H4 (cell line): ENCODE measurements at regions not wholly inside any gene's neighbourhood (a gene's known extent, or its start where the extent isn't known, plus 50 kb on each side); places are given as distances from the start of the nearest gene placed in this dataset.
"Not testable (repeated sequence)": the region's sequence is repeated elsewhere in the genome, so short reads cannot be mapped to it uniquely, and the experiment has no call there.

Experiments
- DNase-seq: peaks from one replicate; pipeline ENCODE4 v3.0.0-alpha.2; 2015; ENCODE audit warnings: low spot score

DNA sequence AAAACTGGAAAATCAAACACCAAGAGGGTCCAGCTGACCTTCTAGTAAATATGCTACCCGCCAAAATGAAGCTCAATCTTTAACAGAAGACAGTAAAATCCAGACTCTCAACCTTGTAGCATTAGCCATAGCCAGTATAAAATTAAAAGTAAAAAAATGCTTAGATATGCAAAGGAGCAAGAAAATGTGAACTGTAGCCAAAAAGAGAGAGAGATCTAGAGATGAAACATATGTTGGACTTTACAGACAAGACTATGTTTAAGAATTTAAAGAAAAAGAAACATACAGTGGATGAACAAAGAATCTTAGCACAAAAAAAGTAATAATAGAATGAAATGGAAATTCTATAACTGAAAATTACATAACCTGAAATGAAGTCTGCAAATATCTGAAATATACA is 344.5 kb downstream of the LRATD1 start:
- DNase-seq, result no peak

DNA sequence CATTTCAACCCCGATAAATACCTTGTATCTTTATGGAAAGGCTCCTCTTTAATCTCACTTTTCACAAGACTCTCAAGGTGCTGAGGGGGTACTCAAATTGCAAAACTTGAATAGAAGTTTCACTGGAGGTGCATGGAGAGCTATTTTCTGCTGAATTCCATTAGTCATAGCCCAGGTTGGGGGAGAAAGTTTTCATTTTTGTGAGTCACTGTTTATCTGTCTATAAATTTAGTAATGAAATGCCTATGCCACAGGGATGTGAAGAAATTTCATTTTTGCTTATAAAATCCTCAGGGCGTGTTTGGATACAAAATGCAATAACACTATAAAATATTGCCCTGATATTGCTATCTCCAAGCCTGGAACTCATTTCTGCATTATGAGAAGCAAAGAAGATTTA is 346.3 kb downstream of the LRATD1 start:
- DNase-seq, result no peak

DNA sequence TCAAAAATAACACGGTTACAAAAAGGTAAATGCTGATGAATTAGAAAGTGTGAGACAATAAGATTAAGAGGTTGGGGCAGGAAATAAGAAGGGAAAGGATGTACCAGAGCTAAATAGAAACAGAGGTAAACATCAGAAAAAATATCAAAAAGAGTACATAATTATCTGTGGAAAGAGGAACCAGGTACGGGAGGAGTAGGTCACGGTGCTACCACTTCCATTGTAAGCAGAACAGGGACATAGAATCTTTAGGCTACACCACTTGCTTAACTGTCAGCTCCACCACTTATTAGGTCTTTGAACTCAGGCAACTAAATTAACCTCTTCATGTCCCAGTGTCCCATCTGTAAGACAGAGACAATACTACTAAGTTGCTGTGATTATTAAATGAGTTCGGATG is 350.3 kb downstream of the LRATD1 start:
- no peak for DNase-seq

DNA sequence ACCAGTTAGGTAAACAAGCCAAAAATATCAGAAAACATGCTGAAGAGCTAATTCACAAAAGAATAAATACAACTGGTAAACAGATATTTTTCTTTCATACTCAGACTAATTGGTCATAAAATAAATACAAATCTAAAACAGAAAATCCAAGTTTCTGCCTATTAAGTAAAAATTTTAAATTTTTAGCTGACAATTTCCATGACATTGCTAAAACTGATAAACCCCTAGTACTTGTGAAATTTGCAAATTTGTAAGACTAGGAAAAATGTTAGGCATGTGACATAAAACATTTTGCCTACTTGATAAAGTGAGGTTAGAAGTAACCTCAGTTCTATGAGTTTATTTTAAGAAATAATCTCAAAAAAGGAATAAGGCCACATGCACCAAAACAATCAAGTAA is 356.1 kb downstream of the LRATD1 start:
- no peak for DNase-seq

DNA sequence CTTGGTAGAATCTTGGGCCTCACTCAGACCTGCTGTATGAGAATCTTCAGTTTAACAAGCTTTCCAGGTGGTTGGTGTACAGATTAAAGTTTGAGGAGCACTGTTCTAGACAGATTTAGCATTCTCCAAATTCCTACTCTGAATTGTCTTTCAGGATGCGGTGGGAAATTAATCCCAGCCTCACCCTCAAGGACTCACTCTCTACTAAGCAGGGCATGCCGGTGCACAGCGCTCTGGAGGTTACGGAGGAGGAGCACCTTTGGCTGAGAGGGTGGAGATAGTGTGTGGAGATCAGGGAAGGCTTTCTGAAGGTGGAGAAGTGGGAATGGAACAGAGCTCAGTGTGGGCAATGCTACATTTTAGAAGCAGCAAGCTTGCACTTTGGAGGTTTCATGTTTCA is 359.2 kb downstream of the LRATD1 start:
- DNase-seq, result no peak

DNA sequence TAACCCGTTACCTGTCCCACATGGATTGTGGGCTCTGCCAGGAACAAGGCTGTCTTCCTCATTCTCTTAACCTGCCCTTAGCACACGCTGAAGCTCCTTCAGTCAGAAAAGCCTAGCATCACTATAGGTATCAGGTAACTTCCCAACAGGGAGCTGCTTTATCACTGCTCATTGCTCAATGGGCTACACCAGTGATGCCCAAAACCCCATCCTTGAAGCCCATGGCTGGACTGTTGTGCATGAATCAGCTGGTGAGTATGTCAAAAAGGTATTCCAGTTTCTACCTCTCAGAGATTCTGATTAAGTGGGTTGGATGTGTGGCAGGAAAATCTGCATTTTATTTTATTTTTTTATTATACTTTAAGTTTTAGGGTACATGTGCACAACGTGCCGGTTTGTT is 362.2 kb downstream of the LRATD1 start:
- DNase-seq, result no peak

DNA sequence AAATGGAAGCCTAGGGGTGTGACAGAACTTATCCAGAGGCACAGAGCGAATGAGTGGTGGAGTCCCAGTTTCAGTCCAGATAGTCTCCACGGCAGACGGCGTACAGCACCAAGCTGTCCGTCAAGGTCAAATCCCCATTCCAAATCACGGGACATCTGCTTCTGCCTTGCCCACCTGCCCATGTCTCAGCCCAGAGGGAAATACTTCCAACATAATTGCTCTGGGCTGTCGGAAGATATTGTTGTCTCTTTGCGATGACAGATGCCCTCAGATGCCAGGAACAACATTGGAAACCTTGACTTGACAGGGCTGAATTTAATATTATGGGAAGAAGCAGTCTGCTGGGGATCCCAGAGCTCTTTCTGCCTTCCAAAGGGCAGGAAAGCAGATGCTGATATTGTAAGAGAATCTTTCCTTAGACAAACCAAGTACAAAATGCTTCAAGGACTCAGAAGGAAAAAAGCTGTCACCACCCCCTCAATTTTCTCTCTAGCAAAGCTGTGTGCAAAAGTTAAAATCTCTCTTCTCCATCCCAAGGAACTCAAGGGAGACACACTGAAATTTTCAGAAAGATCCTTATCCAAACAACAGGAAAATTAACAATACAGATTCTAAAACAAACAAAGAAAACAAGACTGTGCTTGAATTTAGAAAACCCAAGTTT is 364.0 kb downstream of the LRATD1 start:
- DNase-seq, result no peak

DNA sequence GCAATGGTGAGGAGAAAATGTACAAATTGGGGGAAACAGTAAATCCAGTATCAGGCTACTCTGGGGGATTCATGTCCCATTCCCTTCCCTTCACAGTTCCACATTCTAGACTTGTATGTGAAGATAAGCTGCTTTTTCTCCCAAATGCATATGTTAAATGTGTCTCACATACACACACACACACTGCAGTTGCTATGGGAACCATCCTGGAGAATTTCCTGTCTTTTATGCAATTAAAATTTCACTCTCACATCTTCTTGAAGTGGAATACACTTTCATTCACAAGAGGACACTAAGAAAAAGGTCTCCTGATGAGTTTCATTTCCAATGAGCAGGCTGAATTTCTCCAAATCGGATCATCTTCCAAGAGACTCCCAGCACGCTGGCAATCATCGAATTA is 366.0 kb downstream of the LRATD1 start:
- no peak for DNase-seq

DNA sequence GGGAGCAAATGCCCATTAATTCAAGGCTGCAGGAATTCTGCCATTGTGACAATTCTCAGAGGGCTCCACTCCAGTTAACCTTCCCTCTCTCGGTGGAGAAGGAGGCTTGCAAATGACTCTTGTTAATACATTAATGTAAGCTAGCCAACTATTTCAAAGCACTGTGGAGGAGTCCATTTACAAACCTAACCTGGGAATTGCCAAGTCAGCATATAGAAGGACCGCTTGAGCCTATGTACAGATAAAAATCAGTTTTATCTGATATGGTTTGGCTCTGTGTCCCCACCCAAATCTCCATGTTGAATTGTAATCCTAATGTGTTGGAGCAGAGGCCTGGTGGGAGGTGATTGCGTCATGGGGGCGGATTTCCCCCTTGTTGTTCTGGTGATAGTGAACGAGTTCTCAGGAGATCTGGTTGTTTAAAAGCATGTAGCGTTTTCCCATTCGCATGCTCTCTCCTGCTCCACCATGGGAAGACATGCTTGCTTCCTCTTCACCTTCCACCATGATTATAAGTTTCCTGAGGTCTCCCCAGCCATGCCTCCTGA is 366.7 kb downstream of the LRATD1 start:
- no peak for DNase-seq

DNA sequence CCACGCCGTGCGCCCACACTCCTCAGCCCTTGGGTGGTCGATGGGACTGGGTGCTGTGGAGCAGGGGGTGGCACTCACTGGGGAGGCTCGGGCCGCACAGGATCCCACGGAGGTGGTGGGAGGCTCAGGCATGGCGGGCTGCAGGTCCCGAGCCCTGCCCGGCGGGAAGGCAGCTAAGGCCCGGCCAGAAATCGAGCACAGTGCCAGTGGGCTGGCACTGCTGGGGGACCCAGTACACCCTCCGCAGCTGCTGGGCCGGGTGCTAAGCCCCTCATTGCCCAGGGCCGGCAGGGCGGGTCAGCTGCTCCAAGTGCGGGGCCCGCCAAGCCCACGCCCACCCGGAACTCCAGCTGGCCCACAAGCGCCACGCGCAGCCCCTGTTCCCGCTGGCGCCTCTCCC is 370.0 kb downstream of the LRATD1 start:
- not testable (repeated sequence) for DNase-seq

DNA sequence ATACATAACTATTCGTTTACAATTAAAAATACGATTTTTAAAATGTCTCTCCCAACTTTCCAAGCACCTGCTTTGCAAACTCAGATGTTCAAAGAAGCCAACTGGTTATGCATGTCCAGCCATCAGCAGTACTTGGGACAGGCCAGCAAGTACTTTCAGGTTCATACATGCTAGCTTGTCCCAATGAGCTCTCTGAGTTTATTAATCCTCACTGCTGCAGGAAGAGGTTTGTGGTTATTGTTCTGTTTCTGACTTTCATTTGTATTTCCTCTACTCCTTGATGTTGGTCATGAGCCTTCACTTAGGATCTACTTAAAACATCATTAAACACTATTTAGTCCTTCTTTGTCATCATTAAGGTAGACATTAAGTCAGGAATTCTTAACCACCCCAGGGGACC is 374.1 kb downstream of the LRATD1 start:
- DNase-seq, result no peak

DNA sequence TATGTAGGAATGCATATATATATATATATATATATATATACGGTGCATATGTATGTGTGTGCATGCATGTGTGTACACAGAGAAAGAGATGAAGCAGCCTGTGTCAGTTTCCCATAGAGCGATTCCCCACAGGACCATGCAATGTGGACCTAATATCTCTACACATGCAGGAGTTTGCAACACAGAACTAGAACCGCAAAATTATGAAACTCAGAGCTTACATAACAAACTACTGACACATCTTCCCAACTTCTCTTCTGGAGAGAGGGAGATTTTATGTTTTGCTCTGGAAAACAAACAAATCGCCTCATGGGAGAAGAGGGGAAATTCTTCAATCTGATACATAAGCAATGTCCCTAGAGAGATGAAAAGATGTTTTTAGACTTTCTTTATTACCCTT is 377.2 kb downstream of the LRATD1 start:
- no peak for DNase-seq

DNA sequence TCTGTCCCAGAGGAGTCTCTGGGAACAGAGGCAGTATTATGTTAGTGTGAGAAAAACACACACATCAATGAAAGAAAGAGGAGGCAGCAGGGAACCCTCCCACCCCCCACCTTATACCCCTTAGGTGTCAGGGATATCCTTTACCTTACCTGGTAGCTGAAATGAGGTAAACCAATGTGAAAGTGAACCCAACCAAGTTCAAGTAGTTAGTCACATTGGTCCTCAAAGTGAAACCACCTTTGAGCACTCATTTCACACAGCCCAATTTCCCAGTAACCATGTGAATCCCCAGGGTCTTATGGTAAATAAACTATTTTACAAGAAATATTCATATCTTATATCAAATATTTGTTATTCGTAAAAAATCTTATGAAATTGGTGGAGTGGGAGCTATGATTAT is 377.8 kb downstream of the LRATD1 start:
- DNase-seq, result no peak

DNA sequence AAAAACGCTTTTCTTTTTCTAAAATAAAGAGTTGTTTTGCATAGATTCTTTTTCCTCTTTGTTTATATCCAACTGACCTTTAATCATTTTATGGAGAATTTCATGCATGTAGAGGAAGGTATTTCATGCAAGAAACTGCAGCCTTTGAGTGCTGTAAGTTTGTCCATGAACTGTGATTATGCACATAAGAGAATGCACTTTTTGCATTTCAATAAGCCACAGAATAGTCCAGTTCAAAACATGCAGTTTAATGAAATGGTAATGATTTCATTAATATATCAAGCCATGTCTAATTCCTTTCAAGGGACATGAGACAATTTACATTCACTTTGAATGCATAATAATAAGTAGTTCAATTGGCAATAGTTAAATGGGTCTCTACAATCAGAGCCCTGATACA is 386.3 kb downstream of the LRATD1 start:
- DNase-seq, result no peak

DNA sequence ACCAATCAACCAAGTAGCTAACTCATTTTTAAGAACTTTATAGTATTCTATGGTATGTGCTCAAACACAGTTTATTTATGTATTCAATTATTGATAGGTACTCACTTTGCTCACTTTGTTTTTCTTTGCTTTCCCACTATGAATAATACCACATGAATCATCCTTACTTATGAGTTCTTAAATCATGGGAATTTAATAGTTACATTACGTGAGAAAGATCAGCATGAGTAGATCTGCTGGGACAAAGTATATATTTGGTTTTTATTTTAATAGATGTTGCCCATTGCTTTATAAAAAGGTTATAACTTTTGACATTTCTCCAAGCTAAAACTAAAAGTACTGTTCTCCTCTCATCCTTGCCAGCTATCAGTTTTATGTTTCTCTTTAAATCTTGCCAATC is 390.7 kb downstream of the LRATD1 start:
- no peak for DNase-seq

DNA sequence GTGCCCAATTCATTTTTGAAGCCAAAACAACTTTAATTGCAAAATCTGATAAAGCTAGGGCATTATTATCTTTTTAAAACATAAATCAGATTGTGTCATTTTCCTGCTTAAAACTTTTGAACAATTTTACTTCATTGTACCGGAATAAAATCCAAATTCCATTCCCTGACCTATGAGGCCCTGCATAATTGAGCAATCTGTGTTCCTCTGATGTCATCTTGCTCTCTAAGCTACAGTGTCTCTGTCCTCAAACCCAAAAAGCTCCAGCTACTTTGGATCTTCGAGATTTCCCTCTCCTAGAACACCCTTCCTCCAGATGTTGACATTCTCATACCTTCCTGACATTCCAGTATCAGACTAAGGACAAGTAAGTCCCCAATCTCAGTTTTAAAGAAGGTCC is 395.9 kb downstream of the LRATD1 start:
- DNase-seq, result no peak

DNA sequence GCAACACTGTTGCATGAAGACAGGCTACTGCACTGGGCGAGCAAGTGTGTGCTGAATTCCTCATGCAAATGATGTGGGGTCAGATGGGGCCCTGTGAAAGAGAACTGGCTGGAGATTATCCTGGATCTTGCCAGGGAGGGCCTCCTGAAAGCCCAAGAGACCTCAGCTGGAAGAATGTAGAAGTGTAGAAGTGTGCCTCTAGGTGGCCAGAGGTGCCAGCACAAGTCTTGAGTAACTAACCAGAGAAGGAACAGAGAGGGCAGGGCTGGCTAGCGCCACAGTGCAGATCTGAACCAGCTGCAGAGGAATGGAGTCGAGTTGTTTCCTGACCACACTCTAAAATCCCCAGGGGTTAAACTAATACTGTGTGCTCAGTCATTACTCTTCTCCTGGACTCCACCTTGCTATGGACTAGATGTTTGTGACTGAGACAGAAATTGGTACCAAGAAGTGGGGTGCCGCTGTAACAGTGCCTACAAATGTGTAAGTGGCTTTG is 399.3 kb downstream of the LRATD1 start:
- no peak for DNase-seq

DNA sequence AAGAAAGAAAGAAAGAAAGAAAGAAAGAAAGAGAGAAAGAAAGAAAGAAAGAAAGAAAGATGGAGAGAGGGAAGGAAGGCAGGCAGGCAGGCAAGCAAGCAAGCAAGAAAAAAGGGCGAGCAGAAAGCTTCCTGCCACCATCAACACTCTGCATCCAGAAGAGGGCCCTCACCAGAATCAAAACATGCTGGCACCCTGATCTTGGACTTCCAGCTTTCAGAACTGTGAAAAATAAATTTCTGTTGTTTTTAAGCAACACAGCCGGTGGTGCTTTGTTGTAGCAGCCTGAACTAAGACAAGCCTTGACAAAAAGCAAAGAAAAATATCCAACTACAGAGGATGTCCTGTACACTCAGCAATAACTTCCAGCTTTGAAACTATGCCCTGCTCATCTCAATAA is 401.7 kb downstream of the LRATD1 start:
- DNase-seq, result no peak

DNA sequence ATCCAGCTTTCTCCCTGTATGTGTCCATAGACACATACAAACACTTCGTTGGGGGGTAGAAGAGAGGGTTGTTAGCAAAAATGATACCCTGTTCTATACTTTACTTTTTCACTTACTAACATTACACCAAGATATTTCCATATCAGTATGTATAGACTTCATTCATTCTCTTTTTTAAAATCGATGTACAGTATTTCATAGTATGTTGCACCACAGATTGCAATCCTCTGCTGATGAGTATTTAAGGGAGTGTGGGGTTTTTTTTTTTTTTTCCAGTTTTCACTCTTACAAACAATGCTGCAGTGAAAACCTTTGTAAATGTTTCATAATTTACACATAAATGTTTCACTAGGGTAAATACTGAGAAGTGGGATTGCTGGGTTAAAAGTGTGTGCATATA is 402.3 kb downstream of the LRATD1 start:
- DNase-seq, result no peak

DNA sequence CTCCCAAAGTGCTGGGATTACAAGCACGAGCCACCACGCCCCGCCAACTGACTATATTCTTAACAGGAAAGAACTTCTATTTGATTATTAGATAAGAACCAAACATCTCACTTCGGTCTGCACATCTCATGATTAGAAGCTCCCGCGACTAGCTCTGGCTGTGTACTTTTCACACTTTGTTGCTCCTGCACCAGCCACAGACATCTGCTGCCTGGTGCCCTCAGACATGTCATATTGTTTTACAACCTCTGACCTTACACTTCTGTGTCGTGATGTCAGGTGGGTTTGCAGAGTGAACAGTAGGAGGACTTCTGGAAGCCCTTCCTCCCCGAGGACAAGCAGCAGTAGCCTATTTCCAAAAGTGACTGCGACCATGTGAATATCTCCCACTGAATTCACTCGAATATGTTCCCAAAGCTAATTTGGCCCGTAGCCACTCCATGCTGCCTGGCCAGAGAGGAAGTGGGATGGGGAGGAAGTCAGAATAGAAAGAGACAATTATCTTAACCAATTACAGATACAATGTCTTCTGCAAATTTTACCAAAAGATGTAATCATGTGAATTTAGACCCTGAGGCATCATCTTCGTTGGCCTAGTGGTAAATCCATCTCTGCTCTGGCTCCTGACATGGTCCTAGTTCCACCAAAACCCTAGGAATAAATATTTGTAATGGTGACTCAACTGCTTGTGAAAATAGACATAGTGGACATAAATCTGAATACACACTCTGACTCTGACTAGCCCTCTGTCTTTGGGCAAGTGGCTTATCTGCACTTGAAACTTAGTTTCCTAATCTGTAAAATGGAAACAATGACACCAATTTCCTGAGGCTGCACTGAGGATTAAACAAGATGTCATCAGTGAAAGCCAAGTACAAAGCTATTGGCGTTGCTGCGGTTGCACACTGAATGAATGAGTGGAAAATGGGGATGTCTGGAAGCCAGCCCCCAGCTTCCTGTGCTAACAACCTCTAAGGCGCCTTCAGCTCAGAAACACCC is 406.1 kb downstream of the LRATD1 start:
- DNase-seq, result no peak

DNA sequence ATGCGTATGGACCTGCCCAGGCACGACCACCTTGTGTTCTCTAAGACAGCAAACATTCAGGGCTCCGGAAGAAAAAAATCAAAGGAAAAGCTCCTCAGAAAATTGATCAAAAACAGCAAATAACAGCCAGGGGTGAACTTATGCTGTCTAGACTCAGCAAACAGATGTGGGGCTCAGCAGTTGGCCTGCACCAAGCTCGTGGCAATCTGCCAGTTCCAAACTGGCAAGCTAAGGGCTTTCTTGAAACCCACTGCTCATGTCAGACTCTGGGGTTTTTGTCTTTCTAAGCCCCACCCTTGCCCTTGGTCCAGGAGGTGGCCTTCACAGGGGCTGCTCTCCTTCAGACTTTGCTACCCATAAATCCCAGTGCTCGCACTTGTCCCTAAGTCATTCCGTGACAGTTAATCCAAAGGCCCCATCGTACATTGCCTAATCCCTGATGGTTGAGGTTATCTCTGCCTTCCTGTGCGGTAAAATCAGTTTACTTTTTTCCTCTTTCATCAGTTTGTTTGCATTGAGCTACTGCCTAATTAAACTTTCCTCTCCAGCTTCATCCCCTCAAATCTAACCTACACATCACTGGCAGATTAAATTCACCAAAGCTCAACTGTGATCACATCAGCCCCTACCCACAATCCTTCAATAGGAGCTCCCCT is 408.0 kb downstream of the LRATD1 start:
- no peak for DNase-seq

DNA sequence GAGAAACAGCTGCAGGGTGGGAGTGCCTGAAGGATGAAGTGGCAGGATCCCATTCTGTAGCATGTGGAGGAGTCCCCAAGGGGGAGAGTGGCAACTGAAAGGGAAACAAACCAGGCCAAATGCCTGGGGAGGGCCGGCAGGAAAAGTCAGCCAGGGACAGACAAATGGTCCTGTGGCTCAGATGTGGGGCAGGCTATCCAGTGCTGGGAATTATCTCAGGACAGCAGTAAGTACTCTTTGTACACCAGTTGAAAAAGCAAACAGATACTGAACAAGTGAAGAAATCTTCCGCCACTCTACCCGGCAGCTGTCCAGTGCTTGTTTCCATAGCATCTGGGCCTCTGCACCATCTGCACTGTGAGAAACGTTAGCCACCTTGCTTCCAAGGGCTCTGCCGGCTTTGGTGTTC is 408.9 kb downstream of the LRATD1 start:
- DNase-seq, result no peak
